IMR-90 (cell line): ENCODE measurements at regions not wholly inside any gene's neighbourhood (a gene's known extent, or its start where the extent isn't known, plus 50 kb on each side); places are given as distances from the start of the nearest gene placed in this dataset.

Source experiments
- ATAC-seq: fragments of 200-7000 bp; cut with Tn5 transposase; 2 replicates; pipeline ENCODE4 v1.9.1; 2020; ENCODE audit warnings: low read depth, mild to moderate bottlenecking, moderate library complexity
- BruUV-seq: library from RNA; stranded (reverse); fragments of 400-500 nt; replicated peaks from 2 replicates; lab custom pipeline; 2021; lab: Mats Ljungman, UMichigan
- CTCF ChIA-PET: fragments of 300-600 bp; formaldehyde crosslinking; extraction: SDS; loops from one replicate; lab custom pipeline; 2021; ENCODE audit warnings: antibody characterized with exemption; lab: Yijun Ruan, JAX
- POLR2A ChIA-PET: fragments of 300-600 bp; sonication (Branson Sonifier 250); formaldehyde crosslinking; loops from one replicate; lab custom pipeline; 2022; ENCODE audit warnings: antibody characterized with exemption; ENCODE audit not compliant: unreplicated experiment; lab: Charles Lee
- DNase-seq: peaks from one replicate; pipeline ENCODE4 v3.0.0; 2013
- H2AFZ ChIP-seq: replicated peaks from 2 replicates; pipeline ENCODE3; 2013; ENCODE audit warnings: low read length, mild to moderate bottlenecking; ENCODE audit not compliant: poor library complexity
- H2AK5ac ChIP-seq: 2 replicates; pipeline ENCODE4 v1.6.1; 2013; ENCODE audit warnings: low read depth, low read length, inconsistent platforms
- H2AK9ac ChIP-seq: replicated peaks from 2 replicates; pipeline ENCODE3; 2013; ENCODE audit warnings: mild to moderate bottlenecking, low read depth, low read length, moderate library complexity; ENCODE audit not compliant: poor library complexity
- H2BK120ac ChIP-seq: 2 replicates; pipeline ENCODE4 v1.6.1; 2013; ENCODE audit warnings: low read depth, low read length, inconsistent platforms
- H2BK15ac ChIP-seq: 3 replicates; pipeline ENCODE4 v1.6.1; 2013; ENCODE audit warnings: low read depth, low read length, inconsistent platforms
- H2BK20ac ChIP-seq: 2 replicates; pipeline ENCODE4 v1.6.1; 2013; ENCODE audit warnings: low read depth, mild to moderate bottlenecking, inconsistent platforms, low read length, moderate library complexity
- H2BK5ac ChIP-seq: 2 replicates; pipeline ENCODE4 v1.6.1; 2013; ENCODE audit warnings: mild to moderate bottlenecking, low read depth, low read length, inconsistent platforms; ENCODE audit not compliant: poor library complexity, severe bottlenecking
- H3K14ac ChIP-seq: replicated peaks from 2 replicates; pipeline ENCODE4 v1.6.1; 2013; ENCODE audit warnings: low read depth, low read length, inconsistent platforms
- H3K18ac ChIP-seq: 2 replicates; pipeline ENCODE4 v1.6.1; 2013; ENCODE audit warnings: low read depth, low read length, control low read depth
- H3K23ac ChIP-seq: 2 replicates; pipeline ENCODE4 v1.6.1; 2013; ENCODE audit warnings: low read depth, low read length, inconsistent platforms
- H3K27ac ChIP-seq: 2 replicates; pipeline ENCODE4 v1.5.1; 2013; ENCODE audit warnings: mild to moderate bottlenecking, control low read depth, low read length; ENCODE audit not compliant: insufficient read depth
- H3K27me3 ChIP-seq: 2 replicates; pipeline ENCODE4 v1.6.1; 2013; ENCODE audit warnings: low read length; ENCODE audit not compliant: control insufficient read depth, insufficient read depth
- H3K36me3 ChIP-seq: 2 replicates; pipeline ENCODE4 v1.6.1; 2013; ENCODE audit warnings: low read length, mixed read lengths; ENCODE audit not compliant: control insufficient read depth, insufficient read depth
- H3K4ac ChIP-seq: 2 replicates; pipeline ENCODE4 v1.6.1; 2013; ENCODE audit warnings: low read depth, low read length, inconsistent platforms
- H3K4me1 ChIP-seq: 2 replicates; pipeline ENCODE4 v1.6.1; 2013; ENCODE audit warnings: low read length, mixed read lengths; ENCODE audit not compliant: control insufficient read depth, insufficient read depth
- H3K4me2 ChIP-seq: 2 replicates; pipeline ENCODE4 v1.6.1; 2013; ENCODE audit warnings: low read depth, mild to moderate bottlenecking, control low read depth, low read length, moderate library complexity
- H3K4me3 ChIP-seq: 2 replicates; pipeline ENCODE4 v1.5.1; 2013; ENCODE audit warnings: low read depth, mild to moderate bottlenecking, control low read depth, low read length, moderate library complexity; ENCODE audit not compliant: insufficient read depth
- H3K56ac ChIP-seq: 2 replicates; pipeline ENCODE4 v1.6.1; 2013; ENCODE audit warnings: low read length, inconsistent platforms; ENCODE audit not compliant: insufficient read depth; ENCODE audit errors: extremely low read depth
- H3K79me1 ChIP-seq, 2 experiments: 2 replicates each; pipeline ENCODE4 v1.6.1; 2013; ENCODE audit warnings: low read length in 2 of 2, inconsistent platforms in 1 of 2, low read depth in 1 of 2
- H3K9ac ChIP-seq: 2 replicates; pipeline ENCODE4 v1.6.1; 2013; ENCODE audit warnings: low read depth, low read length, control low read depth
- H3K9me1 ChIP-seq: 2 replicates; pipeline ENCODE4 v1.6.1; 2013; ENCODE audit warnings: low read length, inconsistent platforms; ENCODE audit not compliant: insufficient read depth
- H3K9me3 ChIP-seq: 2 replicates; pipeline ENCODE4 v1.6.1; 2013; ENCODE audit warnings: low read length; ENCODE audit not compliant: control insufficient read depth, insufficient read depth
- H4K20me1 ChIP-seq: 2 replicates; pipeline ENCODE4 v1.6.1; 2013; ENCODE audit warnings: low read length, inconsistent platforms; ENCODE audit not compliant: insufficient read depth
- H4K5ac ChIP-seq: 2 replicates; pipeline ENCODE4 v1.6.1; 2013; ENCODE audit warnings: mild to moderate bottlenecking, low read depth, low read length, control low read depth
- H4K8ac ChIP-seq, 2 experiments: 2 replicates each; pipeline ENCODE4 v1.6.1; 2013; ENCODE audit warnings: low read depth in 2 of 2, low read length in 2 of 2, control low read depth in 1 of 2, inconsistent platforms in 1 of 2
- H4K91ac ChIP-seq: 2 replicates; pipeline ENCODE4 v1.6.1; 2013; ENCODE audit warnings: low read depth, low read length, inconsistent platforms; ENCODE audit not compliant: insufficient read depth
- BHLHE40 ChIP-seq: fragments of 150-350 bp; IDR thresholded peaks from 2 replicates; pipeline ENCODE4 v1.6.1; 2016; ENCODE audit warnings: mild to moderate bottlenecking, low read depth, low read length
- CEBPB ChIP-seq: IDR thresholded peaks from 2 replicates; pipeline ENCODE4 v1.6.1; 2012; ENCODE audit warnings: low read depth, low read length, improper control_type of control experiment
- CHD1 ChIP-seq: IDR thresholded peaks from 2 replicates; pipeline ENCODE4 v1.6.1; 2012; ENCODE audit warnings: low read depth, low read length, improper control_type of control experiment
- ELK1 ChIP-seq: fragments of 150-350 bp; IDR thresholded peaks from 2 replicates; pipeline ENCODE4 v1.6.1; 2016; ENCODE audit warnings: low read depth, mild to moderate bottlenecking, low read length, moderate library complexity, borderline replicate concordance
- FOS ChIP-seq: fragments of 150-350 bp; IDR thresholded peaks from 2 replicates; pipeline ENCODE4 v1.6.1; 2016; ENCODE audit warnings: low read depth, low read length
- MAFK ChIP-seq: IDR thresholded peaks from 2 replicates; pipeline ENCODE4 v1.6.1; 2012; ENCODE audit warnings: low read depth, low read length, improper control_type of control experiment
- MAZ ChIP-seq: IDR thresholded peaks from 2 replicates; pipeline ENCODE4 v1.6.1; 2012; ENCODE audit warnings: low read depth, mild to moderate bottlenecking, low read length, improper control_type of control experiment, moderate library complexity, borderline replicate concordance
- MXI1 ChIP-seq: IDR thresholded peaks from 2 replicates; pipeline ENCODE4 v1.6.1; 2012; ENCODE audit warnings: low read depth, mild to moderate bottlenecking, low read length, moderate library complexity, borderline replicate concordance
- NFE2L2 ChIP-seq: fragments of 150-350 bp; IDR thresholded peaks from 2 replicates; pipeline ENCODE4 v1.6.1; 2016; ENCODE audit warnings: low read depth, mild to moderate bottlenecking, low read length
- POLR2A ChIP-seq: IDR thresholded peaks from 2 replicates; pipeline ENCODE4 v1.6.1; 2012; ENCODE audit warnings: mild to moderate bottlenecking, low read depth, low read length
- RAD21 ChIP-seq: IDR thresholded peaks from 2 replicates; pipeline ENCODE4 v1.6.1; 2012; ENCODE audit warnings: low read length, improper control_type of control experiment
- RCOR1 ChIP-seq: IDR thresholded peaks from 2 replicates; pipeline ENCODE4 v1.6.1; 2012; ENCODE audit warnings: mild to moderate bottlenecking, low read length, improper control_type of control experiment; ENCODE audit not compliant: insufficient replicate concordance
- RFX5 ChIP-seq: IDR thresholded peaks from 2 replicates; pipeline ENCODE4 v1.8.0; 2012; ENCODE audit warnings: low read depth, mild to moderate bottlenecking, low read length, moderate library complexity
- SMC3 ChIP-seq: fragments of 150-350 bp; IDR thresholded peaks from 2 replicates; pipeline ENCODE4 v1.6.1; 2016; ENCODE audit warnings: low read depth, mild to moderate bottlenecking, antibody characterized with exemption, low read length, moderate library complexity
- WGBS, 2 experiments: methylation state at CpG; one replicate each; pipeline versions ENCODE4 v1.1.5 to v1.1.7; 2013; ENCODE audit warnings: missing lambda C conversion rate in 2 of 2; ENCODE audit not compliant: insufficient read length in 1 of 2; ENCODE audit errors: extremely low coverage in 2 of 2; 5-methylcytosine and 5-hydroxymethylcytosine counted together
- dilution Hi-C: fragments of 300-500 bp; cut with HindIII; formaldehyde crosslinking; loops from one replicate; pipeline ENCODE4 v1.14.3; 2018; ENCODE audit warnings: low sequenced_read_pairs; ENCODE audit not compliant: unreplicated experiment
- in situ Hi-C: fragments of 300-500 bp; cut with MboI; formaldehyde crosslinking; loops from 3 replicates; pipeline ENCODE4 v1.14.3; 2019; ENCODE audit warnings: low sequenced_read_pairs, inconsistent platforms, mixed read lengths
- intact Hi-C: fragments of 100-400 bp; cut with micrococcal nuclease; formaldehyde crosslinking; loops from 2 replicates; pipeline ENCODE4 v1.10.0; 2022
- TF ChIP-seq, protein P1 (sequence below): conservative IDR thresholded peaks from 2 replicates; pipeline ENCODE4 v1.5.1; 2012; ENCODE audit warnings: mild to moderate bottlenecking, low read depth, low read length, improper control_type of control experiment
- TF ChIP-seq, protein P2 (sequence below): fragments of 150-350 bp; IDR thresholded peaks from 2 replicates; pipeline ENCODE4 v1.6.1; 2017; ENCODE audit warnings: mild to moderate bottlenecking, antibody characterized with exemption, low read length, low read depth

DNA sequence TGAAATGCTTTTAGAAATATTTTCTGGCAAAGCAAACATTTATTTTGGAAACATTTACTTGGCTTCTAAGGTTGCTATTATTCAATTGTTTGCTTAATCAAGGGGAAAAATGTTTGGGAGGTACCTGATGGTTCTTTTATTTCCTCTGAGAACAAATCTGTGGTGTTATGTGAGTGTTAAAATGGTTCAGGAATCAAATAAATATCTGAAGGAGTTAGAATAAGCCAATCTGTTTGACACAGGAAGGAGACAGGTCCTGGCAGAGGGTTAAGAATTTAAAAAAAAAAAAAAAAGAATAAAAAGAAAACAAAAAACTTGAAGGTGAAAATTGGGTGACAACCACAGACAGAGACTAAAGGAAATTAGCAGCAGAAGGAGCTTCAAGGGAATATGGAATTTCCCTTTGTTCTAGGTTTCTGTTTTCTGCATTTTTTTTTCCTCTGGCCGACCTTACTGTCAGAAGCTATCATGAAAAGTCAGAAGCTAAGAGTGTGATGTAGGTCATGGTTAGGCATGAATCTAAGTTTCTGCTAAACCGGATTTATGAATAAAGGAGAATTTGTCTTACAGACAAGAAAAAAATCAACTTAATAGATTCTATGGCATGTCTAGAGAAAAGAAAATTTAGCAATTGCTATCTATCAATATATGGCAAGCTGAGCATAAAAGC is 78.6 kb upstream of the PNPLA4 start:
- no TSS peak for BruUV-seq
- no peaks in the 10 kb centered on the region for H3K27me3 ChIP-seq

More for the DNA sequence above, 78.6 kb upstream of the PNPLA4 start:
- no peak overlapping the region for H2AK5ac ChIP-seq
- intact Hi-C loops (no loop called here), dilution Hi-C loops (no loop called here), in situ Hi-C loops (no loop called here)
- H3K9me1 ChIP-seq: no peaks in the 10 kb centered on the region
- POLR2A ChIA-PET: no interaction called here
- WGBS, 2 experiments: no CpG with 5 or more reads among the region's 2 CpGs
- no peaks in the 10 kb centered on the region for H3K4me1 ChIP-seq
- H4K20me1 ChIP-seq: no peaks in the 10 kb centered on the region
- no peak overlapping the region for H3K9ac ChIP-seq
- no peak overlapping the region for H3K4ac ChIP-seq
- H2BK5ac ChIP-seq: no peak overlapping the region
- no peak overlapping the region for H2BK120ac ChIP-seq
- no peak overlapping the region for H2BK15ac ChIP-seq
- no peak for DNase-seq
- H3K36me3 ChIP-seq: no peaks in the 10 kb centered on the region
- no peak overlapping the region for H4K5ac ChIP-seq
- no peak overlapping the region for H3K27ac ChIP-seq
- ATAC-seq: no peak
- TF ChIP-seq NFE2L2: no peak
- no peak for TF ChIP-seq MXI1
- TF ChIP-seq ELK1: no peak
- TF ChIP-seq CHD1: no peak
- TF ChIP-seq RCOR1: no peak
- no peak for TF ChIP-seq CEBPB
- TF ChIP-seq RFX5: no peak
- no peak for TF ChIP-seq FOS
- no peak for TF ChIP-seq SMC3
- TF ChIP-seq, protein P1, sequence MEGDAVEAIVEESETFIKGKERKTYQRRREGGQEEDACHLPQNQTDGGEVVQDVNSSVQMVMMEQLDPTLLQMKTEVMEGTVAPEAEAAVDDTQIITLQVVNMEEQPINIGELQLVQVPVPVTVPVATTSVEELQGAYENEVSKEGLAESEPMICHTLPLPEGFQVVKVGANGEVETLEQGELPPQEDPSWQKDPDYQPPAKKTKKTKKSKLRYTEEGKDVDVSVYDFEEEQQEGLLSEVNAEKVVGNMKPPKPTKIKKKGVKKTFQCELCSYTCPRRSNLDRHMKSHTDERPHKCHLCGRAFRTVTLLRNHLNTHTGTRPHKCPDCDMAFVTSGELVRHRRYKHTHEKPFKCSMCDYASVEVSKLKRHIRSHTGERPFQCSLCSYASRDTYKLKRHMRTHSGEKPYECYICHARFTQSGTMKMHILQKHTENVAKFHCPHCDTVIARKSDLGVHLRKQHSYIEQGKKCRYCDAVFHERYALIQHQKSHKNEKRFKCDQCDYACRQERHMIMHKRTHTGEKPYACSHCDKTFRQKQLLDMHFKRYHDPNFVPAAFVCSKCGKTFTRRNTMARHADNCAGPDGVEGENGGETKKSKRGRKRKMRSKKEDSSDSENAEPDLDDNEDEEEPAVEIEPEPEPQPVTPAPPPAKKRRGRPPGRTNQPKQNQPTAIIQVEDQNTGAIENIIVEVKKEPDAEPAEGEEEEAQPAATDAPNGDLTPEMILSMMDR: no peak
- TF ChIP-seq RAD21: no peak
- TF ChIP-seq, protein P2, sequence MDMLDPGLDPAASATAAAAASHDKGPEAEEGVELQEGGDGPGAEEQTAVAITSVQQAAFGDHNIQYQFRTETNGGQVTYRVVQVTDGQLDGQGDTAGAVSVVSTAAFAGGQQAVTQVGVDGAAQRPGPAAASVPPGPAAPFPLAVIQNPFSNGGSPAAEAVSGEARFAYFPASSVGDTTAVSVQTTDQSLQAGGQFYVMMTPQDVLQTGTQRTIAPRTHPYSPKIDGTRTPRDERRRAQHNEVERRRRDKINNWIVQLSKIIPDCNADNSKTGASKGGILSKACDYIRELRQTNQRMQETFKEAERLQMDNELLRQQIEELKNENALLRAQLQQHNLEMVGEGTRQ: no peak
- TF ChIP-seq MAFK: no peak
- TF ChIP-seq POLR2A: no peak
- no peak for TF ChIP-seq MAZ
- no peak for TF ChIP-seq BHLHE40
- no peaks in the 10 kb centered on the region for H3K9me3 ChIP-seq
- H2BK20ac ChIP-seq: no peak overlapping the region
- H4K91ac ChIP-seq: no peak overlapping the region
- no peak overlapping the region for H3K14ac ChIP-seq
- no peak overlapping the region for H3K4me3 ChIP-seq
- H3K18ac ChIP-seq: no peak overlapping the region
- no peak overlapping the region for H4K8ac ChIP-seq
- no peak overlapping the region for H2AFZ ChIP-seq
- no peak overlapping the region for H2AK9ac ChIP-seq
- no peaks in the 10 kb centered on the region for H3K79me1 ChIP-seq
- no peak overlapping the region for H3K4me2 ChIP-seq
- H3K23ac ChIP-seq: no peak overlapping the region
- no peak overlapping the region for H3K56ac ChIP-seq
- CTCF ChIA-PET: no interaction called here
